CD4-positive, alpha-beta T cell (primary cell): ENCODE measurements at regions not wholly inside any gene's neighbourhood (a gene's known extent, or its start where the extent isn't known, plus 50 kb on each side); places are given as distances from the start of the nearest gene placed in this dataset.

Experiments used
- ATAC-seq: fragments of 200-7000 bp; cut with Tn5 transposase; one replicate; pipeline ENCODE4 v1.10.0; 2022; ENCODE audit warnings: mild to moderate bottlenecking; ENCODE audit not compliant: poor library complexity
- CTCF ChIA-PET: fragments of 350-600 bp; sonication (Branson Sonifier 250); formaldehyde crosslinking; loops from one replicate; lab custom pipeline; 2021; ENCODE audit warnings: antibody characterized with exemption, inconsistent platforms; lab: Charles Lee
- POLR2A ChIA-PET: fragments of 350-600 bp; sonication (Branson Sonifier 250); formaldehyde crosslinking; loops from one replicate; lab custom pipeline; 2021; ENCODE audit warnings: antibody characterized with exemption, inconsistent platforms; lab: Charles Lee
- DNase-seq, 14 experiments: peaks; one replicate each; pipeline ENCODE4 v3.0.0-alpha.2; 2013 to 2020; ENCODE audit warnings: mixed read lengths in 2 of 14
- H3K27ac ChIP-seq, 2 donors: one replicate each; pipeline versions ENCODE4 v1.5.1 to v1.7.0; 2013; ENCODE audit warnings: low read length in 2 of 2, low read depth in 1 of 2, mild to moderate bottlenecking in 1 of 2
- H3K27me3 ChIP-seq, 2 experiments: 1 replicate in 1 of 2; 2 replicates in 1 of 2; pipeline versions ENCODE4 v1.6.1 to v1.7.0; 2013; ENCODE audit warnings: low read length in 2 of 2, control low read depth in 1 of 2, mild to moderate bottlenecking in 1 of 2, moderate library complexity in 1 of 2; ENCODE audit not compliant: insufficient read depth in 2 of 2, control insufficient read depth in 1 of 2
- H3K36me3 ChIP-seq: one replicate; pipeline ENCODE4 v1.6.1; 2013; ENCODE audit warnings: low read length, control low read depth; ENCODE audit not compliant: insufficient read depth
- H3K4me1 ChIP-seq: one replicate; pipeline ENCODE4 v1.6.1; 2013; ENCODE audit warnings: low read length, control low read depth; ENCODE audit not compliant: insufficient read depth
- H3K4me3 ChIP-seq: one replicate; pipeline ENCODE4 v1.5.1; 2013; ENCODE audit warnings: mild to moderate bottlenecking, low read length, moderate library complexity
- H3K9me3 ChIP-seq, 2 experiments: 1 replicate in 1 of 2; 2 replicates in 1 of 2; pipeline versions ENCODE4 v1.6.1 to v1.7.0; 2013; ENCODE audit warnings: low read length in 2 of 2, mild to moderate bottlenecking in 2 of 2, control low read depth in 1 of 2, moderate library complexity in 1 of 2; ENCODE audit not compliant: control insufficient read depth in 1 of 2, insufficient read depth in 1 of 2
- H3K27ac Mint-ChIP-seq: one replicate; pipeline ENCODE4 v1.8.0; 2020; ENCODE audit warnings: mixed read lengths
- H3K27me3 Mint-ChIP-seq: one replicate; pipeline ENCODE4 v1.8.0; 2021; ENCODE audit warnings: mixed read lengths
- H3K36me3 Mint-ChIP-seq: one replicate; pipeline ENCODE4 v1.8.0; 2021; ENCODE audit warnings: low read depth, mixed read lengths
- H3K4me1 Mint-ChIP-seq: one replicate; pipeline ENCODE4 v1.8.0; 2021; ENCODE audit warnings: low read depth, mixed read lengths
- H3K4me3 Mint-ChIP-seq: one replicate; pipeline ENCODE4 v1.8.0; 2020; ENCODE audit warnings: mild to moderate bottlenecking, mixed read lengths
- H3K9me3 Mint-ChIP-seq: one replicate; pipeline ENCODE4 v1.8.0; 2020; ENCODE audit warnings: mixed read lengths
- CTCF ChIP-seq: fragments of 200-600 bp; IDR thresholded peaks from one replicate; pipeline ENCODE4 v1.8.0; 2022; ENCODE audit warnings: antibody characterized with exemption, mild to moderate bottlenecking
- intact Hi-C, 2 experiments: fragments of 100-400 bp; cut with DNase I in 1 of 2; cut with micrococcal nuclease in 1 of 2; formaldehyde crosslinking; loops; one replicate each; pipeline versions ENCODE4 v1.15.1 to v1.9.0; 2023 to 2025; cut with DNase I, micrococcal nuclease

GRCh38 chr15:97194750-97195149 lies 765.8 kb upstream of the ARRDC4 start:
- Histone ChIP-seq H3K4me1 (no peaks in the 10 kb centered on the region), H3K27me3 (no peaks in the 10 kb centered on the region), H3K9me3 (peaks cover 0 to 10% of the 10 kb centered on the region in 2 experiments), H3K36me3 (no peaks in the 10 kb centered on the region), H3K4me3 (no peak overlapping the region), H3K27ac (no peak overlapping the region)
- TF ChIP-seq CTCF, result no peak
- peaks cover 5% of the 10 kb centered on the region for H3K9me3 Mint-ChIP-seq
- no peaks in the 10 kb centered on the region for H3K27me3 Mint-ChIP-seq
- ChIA-PET CTCF (no interaction called here), POLR2A (no interaction called here)
- no peak overlapping the region for H3K27ac Mint-ChIP-seq
- H3K36me3 Mint-ChIP-seq, result no peaks in the 10 kb centered on the region
- ATAC-seq (no peak), DNase-seq (no peak)
- H3K4me3 Mint-ChIP-seq, result no peak overlapping the region
- intact Hi-C loops, result no loop called here
- H3K4me1 Mint-ChIP-seq, result no peaks in the 10 kb centered on the region

DNA sequence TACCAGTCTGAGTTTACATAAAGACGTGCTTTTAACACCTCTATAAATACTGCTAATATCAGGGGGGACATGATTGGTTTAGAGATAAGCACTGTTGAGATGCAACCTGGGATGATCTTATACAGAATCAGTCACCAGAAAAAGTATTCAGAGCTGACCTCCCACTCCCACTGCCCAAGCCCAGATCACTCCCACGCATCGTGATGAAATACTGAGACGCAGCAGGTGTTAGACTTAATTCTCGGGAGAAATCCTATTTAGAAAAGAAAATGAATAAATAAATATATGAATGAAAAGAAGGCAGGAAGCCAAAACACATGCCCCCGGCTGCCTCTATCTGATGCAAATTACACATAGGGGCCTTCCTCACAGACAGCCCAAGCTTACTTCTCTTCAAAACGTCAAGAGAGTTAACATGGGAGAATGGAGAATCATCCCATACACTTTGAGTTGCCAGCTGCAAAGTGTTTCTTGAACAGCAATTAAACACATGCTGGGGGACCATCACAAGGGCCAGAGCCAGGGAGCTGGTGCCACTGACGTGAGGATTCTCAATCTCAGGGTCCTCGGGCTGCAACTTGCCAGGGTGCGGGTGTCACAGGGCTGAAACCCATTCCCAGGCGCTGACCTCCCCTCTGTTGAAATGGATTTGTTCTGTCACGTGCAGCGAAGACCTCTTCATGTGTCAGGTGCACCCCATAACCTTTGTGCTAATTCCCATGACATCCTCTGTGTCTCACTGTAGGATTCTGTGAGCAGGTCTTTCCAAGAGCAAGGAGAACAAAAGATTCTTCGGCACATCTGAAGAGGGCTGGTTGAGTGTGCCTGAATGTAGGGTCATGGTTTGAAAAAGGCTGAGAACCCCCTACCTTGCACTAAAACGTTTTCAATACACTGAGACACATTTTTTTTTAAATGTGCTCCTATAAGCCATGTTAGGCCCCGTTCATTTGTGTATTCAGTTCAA lies 764.2 kb upstream of the ARRDC4 start:
- TF ChIP-seq CTCF, result no peak
- Histone ChIP-seq H3K36me3 (no peaks in the 10 kb centered on the region), H3K4me1 (no peaks in the 10 kb centered on the region), H3K4me3 (no peak overlapping the region), H3K9me3 (peaks cover 0 to 14% of the 10 kb centered on the region in 2 experiments), H3K27me3 (no peaks in the 10 kb centered on the region), H3K27ac (no peak overlapping the region)
- Mint-ChIP-seq H3K27ac (no peak overlapping the region), H3K9me3 (peaks cover 5% of the 10 kb centered on the region), H3K4me1 (no peaks in the 10 kb centered on the region), H3K27me3 (no peaks in the 10 kb centered on the region), H3K4me3 (no peak overlapping the region), H3K36me3 (no peaks in the 10 kb centered on the region)
- ATAC-seq (no peak), DNase-seq (no peak)
- intact Hi-C loops, result no loop called here
- ChIA-PET CTCF (no interaction called here), POLR2A (no interaction called here)

DNA sequence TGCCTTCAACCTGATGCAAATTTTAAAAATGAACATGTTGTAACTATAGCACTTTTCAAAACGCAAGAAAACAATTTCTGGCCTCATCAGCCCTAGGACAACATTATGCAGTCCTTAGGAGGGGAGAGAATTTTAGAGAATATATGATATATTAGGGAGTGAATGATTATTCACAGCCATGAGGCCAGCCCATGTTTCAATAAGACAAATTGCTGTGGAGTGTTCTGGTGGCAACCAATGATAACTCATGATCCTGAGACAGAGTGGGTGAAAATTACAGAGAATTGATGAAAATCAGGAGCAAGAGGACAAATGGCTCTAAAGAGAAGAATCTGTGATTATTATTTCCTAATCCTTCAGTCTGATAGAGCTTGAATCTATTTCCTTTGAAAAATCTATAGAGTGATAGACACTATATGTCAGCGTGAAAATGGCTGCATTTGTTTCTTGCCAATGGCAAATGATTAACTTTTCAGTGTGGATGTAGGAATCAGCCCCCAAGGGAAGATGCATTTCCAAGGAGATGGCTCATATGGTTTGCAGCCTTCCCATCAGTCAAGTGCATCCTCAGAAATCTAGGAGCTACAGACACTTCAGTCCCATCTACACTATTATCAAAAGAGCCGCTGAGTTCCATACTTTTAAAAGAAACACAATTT lies 761.0 kb upstream of the ARRDC4 start:
- DNase-seq (no peak), ATAC-seq (no peak)
- POLR2A ChIA-PET, result no interaction called here
- intact Hi-C loops, result no loop called here
- peaks cover 5% of the 10 kb centered on the region for H3K9me3 Mint-ChIP-seq
- peaks cover 0 to 10% of the 10 kb centered on the region in 2 experiments for H3K9me3 ChIP-seq
- H3K27ac Mint-ChIP-seq, result no peak overlapping the region
- no peaks in the 10 kb centered on the region for H3K4me1 Mint-ChIP-seq
- no peaks in the 10 kb centered on the region for H3K36me3 Mint-ChIP-seq
- no peaks in the 10 kb centered on the region for H3K27me3 Mint-ChIP-seq
- no peak overlapping the region for H3K4me3 ChIP-seq
- H3K4me1 ChIP-seq, result no peaks in the 10 kb centered on the region
- H3K4me3 Mint-ChIP-seq, result no peak overlapping the region
- H3K27me3 ChIP-seq, result no peaks in the 10 kb centered on the region
- CTCF ChIA-PET, result no interaction called here
- no peaks in the 10 kb centered on the region for H3K36me3 ChIP-seq
- no peak overlapping the region for H3K27ac ChIP-seq
- TF ChIP-seq CTCF, result no peak
